ENCODE measurements at regions not wholly inside any gene's neighbourhood (a gene's known extent, or its start where the extent isn't known, plus 50 kb on each side); places are given as distances from the start of the nearest gene placed in this dataset.
"Not testable (repeated sequence)": the region's sequence is repeated elsewhere in the genome, so short reads cannot be mapped to it uniquely, and the experiment has no call there.

GRCh38 chr6:27157459-27158315, 89.8 kb upstream of the PRSS16 start:
- Histone ChIP-seq H3K4me1 (ENCODE audit: control insufficient read depth, insufficient read depth, low read length) (peaks cover 4% of the 10 kb centered on the region), H3K36me3 (ENCODE audit: control insufficient read depth, insufficient read depth, low read length) (no peaks in the 10 kb centered on the region), H3K9ac (ENCODE audit: low read length) (no peak overlapping the region), H3K27ac (ENCODE audit: low read depth, low read length) (no peak overlapping the region), H3K4me3 (ENCODE audit: low read length) (peak overlapping the region; percentile 73), H3K27me3 (ENCODE audit: control insufficient read depth, insufficient read depth, low read length) (no peaks in the 10 kb centered on the region)

DNA sequence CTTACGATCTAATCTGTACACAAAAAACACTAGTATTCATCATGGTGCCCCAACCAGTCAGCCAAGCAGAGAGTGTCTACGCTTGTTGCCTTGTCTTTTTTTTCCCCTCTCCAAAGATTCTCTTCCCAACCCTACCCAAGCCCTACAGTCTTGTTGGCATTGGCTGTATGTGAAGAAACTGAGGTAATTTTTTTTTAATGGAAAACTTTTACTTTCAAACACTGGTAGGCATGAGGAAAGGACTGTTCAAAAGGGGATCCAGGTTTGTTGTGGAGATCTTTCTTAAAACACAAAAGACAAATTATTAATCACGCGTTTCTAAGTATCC, 89.2 kb upstream of the PRSS16 start:
- Histone ChIP-seq H3K4me1 (ENCODE audit: control insufficient read depth, insufficient read depth, low read length) (peaks cover 4% of the 10 kb centered on the region), H3K27me3 (ENCODE audit: control insufficient read depth, insufficient read depth, low read length) (no peaks in the 10 kb centered on the region), H3K4me3 (ENCODE audit: low read length) (no peak overlapping the region), H3K27ac (ENCODE audit: low read depth, low read length) (no peak overlapping the region), H3K9ac (ENCODE audit: low read length) (no peak overlapping the region), H3K36me3 (ENCODE audit: control insufficient read depth, insufficient read depth, low read length) (no peaks in the 10 kb centered on the region)

DNA sequence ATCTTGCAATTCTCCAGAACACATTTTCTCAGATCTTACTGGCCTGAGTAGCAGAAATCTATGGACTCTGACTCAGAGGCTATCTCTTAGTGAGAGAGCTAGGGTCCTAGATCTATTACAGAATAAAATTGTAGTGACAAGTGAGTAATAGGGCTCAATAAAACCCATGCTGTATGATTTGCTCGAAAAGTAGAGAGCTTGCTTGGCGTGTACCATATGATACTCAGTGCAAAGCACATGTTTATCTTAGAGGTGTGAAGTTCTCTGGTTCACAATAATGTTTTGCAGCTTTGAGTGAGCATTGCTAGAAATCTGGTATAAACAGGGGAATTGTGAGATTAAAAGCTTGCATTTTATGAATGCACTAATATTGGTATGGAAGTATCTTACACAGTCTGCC, 87.8 kb upstream of the PRSS16 start:
- H3K4me3 ChIP-seq (ENCODE audit: low read length), result no peak overlapping the region
- H3K9ac ChIP-seq (ENCODE audit: low read length), result no peak overlapping the region
- peaks cover 4% of the 10 kb centered on the region for H3K4me1 ChIP-seq (ENCODE audit: control insufficient read depth, insufficient read depth, low read length)
- H3K27me3 ChIP-seq (ENCODE audit: control insufficient read depth, insufficient read depth, low read length), result no peaks in the 10 kb centered on the region
- H3K27ac ChIP-seq (ENCODE audit: low read depth, low read length), result no peak overlapping the region
- H3K36me3 ChIP-seq (ENCODE audit: control insufficient read depth, insufficient read depth, low read length), result no peaks in the 10 kb centered on the region

- H3K9ac ChIP-seq (ENCODE audit: low read length), result no peak overlapping the region
- H3K4me3 ChIP-seq (ENCODE audit: low read length), result no peak overlapping the region
- H3K36me3 ChIP-seq (ENCODE audit: control insufficient read depth, insufficient read depth, low read length), result no peaks in the 10 kb centered on the region
- no peak overlapping the region for H3K27ac ChIP-seq (ENCODE audit: low read depth, low read length)
- peaks cover 4% of the 10 kb centered on the region for H3K4me1 ChIP-seq (ENCODE audit: control insufficient read depth, insufficient read depth, low read length)
- H3K27me3 ChIP-seq (ENCODE audit: control insufficient read depth, insufficient read depth, low read length), result no peaks in the 10 kb centered on the region
Observed at GRCh38 chr6:27161115-27161514, 86.4 kb upstream of the PRSS16 start.

- Histone ChIP-seq H3K36me3 (ENCODE audit: control insufficient read depth, insufficient read depth, low read length) (no peaks in the 10 kb centered on the region), H3K9ac (ENCODE audit: low read length) (no peak overlapping the region), H3K4me3 (ENCODE audit: low read length) (no peak overlapping the region), H3K4me1 (ENCODE audit: control insufficient read depth, insufficient read depth, low read length) (peaks cover 4% of the 10 kb centered on the region), H3K27ac (ENCODE audit: low read depth, low read length) (no peak overlapping the region), H3K27me3 (ENCODE audit: control insufficient read depth, insufficient read depth, low read length) (no peaks in the 10 kb centered on the region)
Observed at GRCh38 chr6:27161603-27161945, 85.9 kb upstream of the PRSS16 start.

DNA sequence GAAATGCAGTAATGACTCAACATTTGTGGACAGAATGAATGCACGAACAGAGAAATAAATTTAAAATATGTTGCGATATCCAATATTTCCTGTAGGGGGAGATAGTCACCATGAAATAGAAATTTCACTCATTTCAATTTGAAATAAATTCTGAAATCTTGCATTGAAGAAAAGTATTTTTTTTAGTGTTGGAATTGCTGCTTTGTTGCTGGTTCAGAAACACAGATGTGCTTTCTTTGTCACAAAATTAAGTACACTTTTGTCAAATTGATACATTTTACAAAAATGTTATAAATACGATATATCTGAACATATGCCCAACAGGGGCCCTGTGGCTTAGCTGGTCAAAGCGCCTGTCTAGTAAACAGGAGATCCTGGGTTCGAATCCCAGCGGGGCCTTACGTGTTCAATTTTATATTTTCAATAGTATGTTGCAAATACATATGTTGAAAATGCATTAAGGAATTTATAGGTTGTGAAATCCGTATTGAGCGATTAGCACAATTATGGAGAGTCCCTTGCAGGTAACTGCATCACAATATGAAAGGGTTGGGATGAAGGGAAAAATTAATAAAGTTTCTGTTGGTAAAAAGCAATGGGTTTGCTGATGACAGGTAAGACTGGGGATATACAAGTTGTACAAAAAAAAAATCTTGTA, 85.4 kb upstream of the PRSS16 start:
- Histone ChIP-seq H3K27ac (ENCODE audit: low read depth, low read length) (no peak overlapping the region), H3K4me1 (ENCODE audit: control insufficient read depth, insufficient read depth, low read length) (peaks cover 4% of the 10 kb centered on the region), H3K36me3 (ENCODE audit: control insufficient read depth, insufficient read depth, low read length) (no peaks in the 10 kb centered on the region), H3K9ac (ENCODE audit: low read length) (no peak overlapping the region), H3K4me3 (ENCODE audit: low read length) (no peak overlapping the region), H3K27me3 (ENCODE audit: control insufficient read depth, insufficient read depth, low read length) (no peaks in the 10 kb centered on the region)

DNA sequence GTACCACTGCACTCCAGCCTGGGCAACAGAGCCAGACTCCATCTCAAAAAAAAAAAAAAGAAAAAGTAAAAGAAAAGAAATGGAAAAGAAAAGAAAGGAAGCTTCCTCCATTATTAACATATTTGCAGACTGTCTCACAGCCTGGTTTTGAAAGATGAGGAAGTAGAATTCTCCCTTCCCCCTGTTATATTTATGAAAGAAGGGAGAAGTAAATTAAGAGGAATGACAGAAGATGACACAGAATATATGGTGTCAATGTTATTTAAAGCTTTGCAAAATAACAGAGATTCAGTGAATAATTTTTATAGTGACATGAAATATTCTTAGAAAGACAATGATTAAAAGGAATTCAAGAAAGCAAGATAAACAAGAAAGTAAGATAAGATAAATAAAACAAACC, 83.7 kb upstream of the PRSS16 start:
- Histone ChIP-seq H3K4me1 (ENCODE audit: control insufficient read depth, insufficient read depth, low read length) (no peaks in the 10 kb centered on the region), H3K27ac (ENCODE audit: low read depth, low read length) (no peak overlapping the region), H3K4me3 (ENCODE audit: low read length) (no peak overlapping the region), H3K27me3 (ENCODE audit: control insufficient read depth, insufficient read depth, low read length) (no peaks in the 10 kb centered on the region), H3K36me3 (ENCODE audit: control insufficient read depth, insufficient read depth, low read length) (no peaks in the 10 kb centered on the region), H3K9ac (ENCODE audit: low read length) (no peak overlapping the region)

DNA sequence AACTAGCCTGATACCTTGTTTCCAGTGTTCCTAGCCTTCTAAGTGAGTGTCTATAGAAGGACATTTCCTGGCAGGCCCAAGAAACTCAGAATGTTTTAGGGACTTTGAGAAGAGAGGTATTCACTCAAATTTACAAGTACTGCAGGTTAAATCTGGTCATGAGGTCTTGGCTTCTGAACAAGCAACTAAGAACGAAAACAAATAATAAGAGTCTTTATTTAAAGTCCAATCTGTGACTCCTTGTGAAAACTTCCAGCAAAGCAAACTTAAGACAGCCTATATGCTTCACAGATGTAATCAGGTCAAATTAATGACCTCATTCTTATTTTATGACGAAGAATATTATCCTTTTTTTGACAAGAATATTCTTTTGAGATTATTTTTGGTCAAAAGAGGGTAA, 79.4 kb upstream of the PRSS16 start:
- Histone ChIP-seq H3K27me3 (ENCODE audit: control insufficient read depth, insufficient read depth, low read length) (no peaks in the 10 kb centered on the region), H3K4me3 (ENCODE audit: low read length) (no peak overlapping the region), H3K36me3 (ENCODE audit: control insufficient read depth, insufficient read depth, low read length) (no peaks in the 10 kb centered on the region), H3K9ac (ENCODE audit: low read length) (no peak overlapping the region), H3K4me1 (ENCODE audit: control insufficient read depth, insufficient read depth, low read length) (no peaks in the 10 kb centered on the region), H3K27ac (ENCODE audit: low read depth, low read length) (no peak overlapping the region)

DNA sequence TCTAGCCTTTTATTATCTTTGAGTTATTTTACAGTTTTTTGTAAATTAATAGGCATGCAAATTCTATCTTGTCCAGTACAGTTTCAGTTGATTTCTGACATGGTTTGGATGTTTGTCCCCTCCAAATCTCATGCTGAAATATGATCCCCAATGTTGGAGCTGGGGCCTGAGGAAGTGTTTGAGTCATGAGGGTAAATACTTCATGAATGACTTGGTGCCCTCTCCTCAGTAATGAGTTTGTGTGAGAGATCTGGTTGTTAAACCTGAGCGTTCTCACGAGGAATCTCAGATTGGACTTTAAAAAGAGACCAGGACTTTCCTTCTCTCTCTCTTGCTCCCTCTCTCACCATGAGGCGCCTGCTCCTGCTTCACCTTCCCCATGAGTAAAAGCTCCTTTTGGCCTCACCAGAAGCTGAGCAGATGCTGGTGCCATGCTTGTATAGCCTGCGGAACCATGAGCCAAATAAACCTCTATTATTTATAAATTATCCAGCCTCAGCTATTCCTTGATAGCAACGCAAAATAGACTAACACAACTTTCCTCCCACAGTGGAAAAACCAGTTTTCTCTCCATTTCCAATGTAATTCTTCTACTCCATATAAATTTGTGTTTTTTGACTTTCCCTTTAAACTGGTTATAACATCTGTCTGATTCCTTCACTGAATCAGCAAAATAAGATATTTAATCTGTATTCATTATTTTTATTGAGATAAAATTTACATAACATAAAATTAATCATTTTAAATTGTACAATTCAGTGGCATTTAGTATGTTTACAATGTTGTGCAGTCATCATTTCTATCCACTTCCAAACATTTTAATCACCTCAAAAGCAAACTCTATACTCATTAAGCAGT, 78.7 kb upstream of the PRSS16 start:
- no peaks in the 10 kb centered on the region for H3K27me3 ChIP-seq (ENCODE audit: control insufficient read depth, insufficient read depth, low read length)

GRCh38 chr6:27172524-27173231, 74.8 kb upstream of the PRSS16 start:
- not testable (repeated sequence) for H3K4me3 ChIP-seq (ENCODE audit: low read length); H3K27me3 ChIP-seq (ENCODE audit: control insufficient read depth, insufficient read depth, low read length); H3K36me3 ChIP-seq (ENCODE audit: control insufficient read depth, insufficient read depth, low read length); H3K27ac ChIP-seq (ENCODE audit: low read depth, low read length); H3K4me1 ChIP-seq (ENCODE audit: control insufficient read depth, insufficient read depth, low read length); H3K9ac ChIP-seq (ENCODE audit: low read length)

More for the DNA sequence above, 78.7 kb upstream of the PRSS16 start:
- Histone ChIP-seq H3K9ac (ENCODE audit: low read length) (no peak overlapping the region), H3K27ac (ENCODE audit: low read depth, low read length) (no peak overlapping the region), H3K36me3 (ENCODE audit: control insufficient read depth, insufficient read depth, low read length) (no peaks in the 10 kb centered on the region), H3K4me1 (ENCODE audit: control insufficient read depth, insufficient read depth, low read length) (no peaks in the 10 kb centered on the region), H3K4me3 (ENCODE audit: low read length) (no peak overlapping the region)

GRCh38 chr6:27173232-27173601, 74.3 kb upstream of the PRSS16 start:
- H3K27ac ChIP-seq (ENCODE audit: low read depth, low read length); H3K9ac ChIP-seq (ENCODE audit: low read length); H3K4me3 ChIP-seq (ENCODE audit: low read length); H3K36me3 ChIP-seq (ENCODE audit: control insufficient read depth, insufficient read depth, low read length); H3K4me1 ChIP-seq (ENCODE audit: control insufficient read depth, insufficient read depth, low read length); H3K27me3 ChIP-seq (ENCODE audit: control insufficient read depth, insufficient read depth, low read length): not testable (repeated sequence)

GRCh38 chr6:27174958-27175357, 72.5 kb upstream of the PRSS16 start:
- Histone ChIP-seq H3K9ac (ENCODE audit: low read length) (no peak overlapping the region), H3K27me3 (ENCODE audit: control insufficient read depth, insufficient read depth, low read length) (no peaks in the 10 kb centered on the region), H3K4me3 (ENCODE audit: low read length) (no peak overlapping the region), H3K27ac (ENCODE audit: low read depth, low read length) (no peak overlapping the region), H3K36me3 (ENCODE audit: control insufficient read depth, insufficient read depth, low read length) (peaks cover 3% of the 10 kb centered on the region), H3K4me1 (ENCODE audit: control insufficient read depth, insufficient read depth, low read length) (no peaks in the 10 kb centered on the region)

All from rectal smooth muscle tissue (tissue), 1 donor.